ENCODE measurements at regions not wholly inside any gene's neighbourhood (a gene's known extent, or its start where the extent isn't known, plus 50 kb on each side); places are given as distances from the start of the nearest gene placed in this dataset.

- Mint-ChIP-seq H3K4me3 (no peak overlapping the region), H3K9me3 (peaks cover 7% of the 10 kb centered on the region), H3K27ac (no peak overlapping the region), H3K36me3 (no peaks in the 10 kb centered on the region), H3K27me3 (peaks cover 52% of the 10 kb centered on the region), H3K4me1 (ENCODE audit: unreplicated experiment) (no peaks in the 10 kb centered on the region)
- TF ChIP-seq CTCF (conservative IDR thresholded peaks at IDR 0.05): no peak
- DNase-seq (ENCODE audit: extremely low spot score, unreplicated experiment): no peak
These were observed 171.3 kb upstream of the PRKCQ start for GRCh38 chr10:6751363-6751762.

- peak overlapping the region; percentile 10 for H3K4me3 Mint-ChIP-seq
- no peak for DNase-seq (ENCODE audit: extremely low spot score, unreplicated experiment)
- peaks cover 36% of the 10 kb centered on the region for H3K27me3 Mint-ChIP-seq
- no peak for TF ChIP-seq CTCF (conservative IDR thresholded peaks at IDR 0.05)
- H3K36me3 Mint-ChIP-seq: no peaks in the 10 kb centered on the region
- no peaks in the 10 kb centered on the region for H3K4me1 Mint-ChIP-seq (ENCODE audit: unreplicated experiment)
- no peak overlapping the region for H3K27ac Mint-ChIP-seq
- H3K9me3 Mint-ChIP-seq: peaks cover 7% of the 10 kb centered on the region
These were observed 169.0 kb upstream of the PRKCQ start for GRCh38 chr10:6748981-6749635.

DNA sequence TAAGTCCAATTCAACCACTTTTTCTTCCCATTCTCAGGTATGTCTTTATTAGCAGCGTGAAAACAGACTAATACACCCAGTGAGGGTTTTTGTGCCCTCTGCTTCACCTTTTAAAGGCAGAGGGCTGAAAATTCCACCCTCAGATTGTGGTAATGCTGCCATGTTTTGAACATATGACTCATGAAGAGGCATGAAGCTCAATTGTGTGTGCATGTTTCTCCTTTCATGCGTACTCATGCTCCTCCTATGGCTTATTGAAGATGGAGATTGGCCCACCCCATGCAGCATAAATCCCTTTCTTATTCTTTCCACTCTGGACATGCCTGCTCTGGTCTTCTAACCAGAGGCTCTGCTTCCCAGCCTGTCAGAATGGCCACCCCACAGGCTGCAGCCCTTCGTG is 168.0 kb upstream of the PRKCQ start:
- Mint-ChIP-seq H3K4me1 (ENCODE audit: unreplicated experiment) (no peaks in the 10 kb centered on the region), H3K9me3 (peaks cover 7% of the 10 kb centered on the region), H3K36me3 (no peaks in the 10 kb centered on the region), H3K27ac (no peak overlapping the region), H3K4me3 (no peak overlapping the region), H3K27me3 (peaks cover 26% of the 10 kb centered on the region)
- no peak for TF ChIP-seq CTCF (conservative IDR thresholded peaks at IDR 0.05)
- DNase-seq (ENCODE audit: extremely low spot score, unreplicated experiment): no peak

- peaks cover 14% of the 10 kb centered on the region for H3K27me3 Mint-ChIP-seq
- H3K27ac Mint-ChIP-seq: no peak overlapping the region
- H3K9me3 Mint-ChIP-seq: peaks cover 7% of the 10 kb centered on the region
- no peaks in the 10 kb centered on the region for H3K36me3 Mint-ChIP-seq
- H3K4me3 Mint-ChIP-seq: no peak overlapping the region
- no peak for TF ChIP-seq CTCF (conservative IDR thresholded peaks at IDR 0.05)
- H3K4me1 Mint-ChIP-seq (ENCODE audit: unreplicated experiment): no peaks in the 10 kb centered on the region
- DNase-seq (ENCODE audit: extremely low spot score, unreplicated experiment): no peak
These were observed 166.7 kb upstream of the PRKCQ start for GRCh38 chr10:6746782-6747181.

- TF ChIP-seq CTCF (conservative IDR thresholded peaks at IDR 0.05): no peak
- Mint-ChIP-seq H3K36me3 (no peaks in the 10 kb centered on the region), H3K9me3 (no peaks in the 10 kb centered on the region), H3K27ac (peak overlapping the region; percentile 20), H3K4me1 (ENCODE audit: unreplicated experiment) (peaks cover 22% of the 10 kb centered on the region), H3K4me3 (no peak overlapping the region), H3K27me3 (no peaks in the 10 kb centered on the region)
- DNase-seq (ENCODE audit: extremely low spot score, unreplicated experiment): no peak
These were observed 163.3 kb upstream of the PRKCQ start for GRCh38 chr10:6743291-6743849.

Data from type B pancreatic cell (in vitro differentiated cells).